Fibroblast of mammary gland (primary cell): ENCODE measurements at regions not wholly inside any gene's neighbourhood (a gene's known extent, or its start where the extent isn't known, plus 50 kb on each side); places are given as distances from the start of the nearest gene placed in this dataset.

Experiments used
- DNase-seq: peaks from one replicate; pipeline ENCODE4 v3.0.0-alpha.2; 2010; ENCODE audit warnings: low read depth
- H3K4me3 ChIP-seq: 2 replicates; pipeline ENCODE4 v1.5.1; 2011; ENCODE audit warnings: low read depth, mild to moderate bottlenecking, low read length, moderate library complexity; ENCODE audit not compliant: control insufficient read depth
- TF ChIP-seq, protein P1 (sequence below): conservative IDR thresholded peaks from 2 replicates; pipeline ENCODE4 v1.5.1; 2011; ENCODE audit warnings: low read depth, low read length, inconsistent platforms; ENCODE audit not compliant: control insufficient read depth, insufficient read depth

DNA sequence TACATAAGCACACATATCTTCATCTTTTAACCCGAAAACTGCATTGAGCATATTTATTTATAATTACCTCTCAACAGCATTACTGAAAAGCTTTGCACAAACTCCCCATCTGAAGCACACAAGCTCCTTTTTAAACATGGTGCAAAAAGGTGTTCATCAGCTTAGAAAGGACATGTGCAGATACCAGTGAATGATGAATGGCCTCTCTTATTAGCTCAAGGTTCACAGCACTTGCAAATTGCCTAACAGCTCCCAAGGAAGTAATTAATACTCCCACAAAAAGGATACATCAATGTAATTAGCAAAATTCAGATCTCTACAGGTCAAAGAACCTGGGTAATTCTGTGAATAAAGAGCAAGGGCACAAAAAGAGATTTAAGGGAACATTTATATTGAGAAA is 422.0 kb downstream of the HINT1 start:
- no peak for DNase-seq
- TF ChIP-seq, protein P1, sequence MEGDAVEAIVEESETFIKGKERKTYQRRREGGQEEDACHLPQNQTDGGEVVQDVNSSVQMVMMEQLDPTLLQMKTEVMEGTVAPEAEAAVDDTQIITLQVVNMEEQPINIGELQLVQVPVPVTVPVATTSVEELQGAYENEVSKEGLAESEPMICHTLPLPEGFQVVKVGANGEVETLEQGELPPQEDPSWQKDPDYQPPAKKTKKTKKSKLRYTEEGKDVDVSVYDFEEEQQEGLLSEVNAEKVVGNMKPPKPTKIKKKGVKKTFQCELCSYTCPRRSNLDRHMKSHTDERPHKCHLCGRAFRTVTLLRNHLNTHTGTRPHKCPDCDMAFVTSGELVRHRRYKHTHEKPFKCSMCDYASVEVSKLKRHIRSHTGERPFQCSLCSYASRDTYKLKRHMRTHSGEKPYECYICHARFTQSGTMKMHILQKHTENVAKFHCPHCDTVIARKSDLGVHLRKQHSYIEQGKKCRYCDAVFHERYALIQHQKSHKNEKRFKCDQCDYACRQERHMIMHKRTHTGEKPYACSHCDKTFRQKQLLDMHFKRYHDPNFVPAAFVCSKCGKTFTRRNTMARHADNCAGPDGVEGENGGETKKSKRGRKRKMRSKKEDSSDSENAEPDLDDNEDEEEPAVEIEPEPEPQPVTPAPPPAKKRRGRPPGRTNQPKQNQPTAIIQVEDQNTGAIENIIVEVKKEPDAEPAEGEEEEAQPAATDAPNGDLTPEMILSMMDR = no peak
- no peak overlapping the region for H3K4me3 ChIP-seq

DNA sequence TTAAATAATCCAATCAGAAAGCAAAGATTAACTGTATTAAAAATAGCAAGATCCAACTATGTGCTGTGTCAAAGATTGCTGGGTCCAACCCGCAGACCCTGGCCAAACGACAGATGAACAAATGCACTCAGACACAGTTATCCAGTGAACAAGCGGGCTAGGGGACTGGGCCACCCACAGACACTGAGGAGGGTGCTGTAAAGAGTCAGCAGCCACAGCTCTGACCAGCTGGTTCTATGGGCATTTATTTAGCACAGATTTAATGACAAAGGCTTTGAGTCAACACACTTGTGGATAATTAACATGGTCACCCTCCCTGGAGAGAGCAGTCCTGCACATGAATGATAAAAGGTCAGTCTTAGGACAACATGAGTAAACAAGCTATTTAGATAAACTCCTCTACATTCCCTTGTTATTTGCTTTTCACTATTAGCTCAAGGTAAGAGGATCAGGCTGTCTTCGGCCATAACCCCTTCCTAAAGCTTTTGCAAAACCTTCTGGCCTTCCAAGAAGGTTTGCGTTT is 424.9 kb downstream of the HINT1 start:
- no peak for DNase-seq
- TF ChIP-seq, protein P1 = no peak
- no peak overlapping the region for H3K4me3 ChIP-seq

DNA sequence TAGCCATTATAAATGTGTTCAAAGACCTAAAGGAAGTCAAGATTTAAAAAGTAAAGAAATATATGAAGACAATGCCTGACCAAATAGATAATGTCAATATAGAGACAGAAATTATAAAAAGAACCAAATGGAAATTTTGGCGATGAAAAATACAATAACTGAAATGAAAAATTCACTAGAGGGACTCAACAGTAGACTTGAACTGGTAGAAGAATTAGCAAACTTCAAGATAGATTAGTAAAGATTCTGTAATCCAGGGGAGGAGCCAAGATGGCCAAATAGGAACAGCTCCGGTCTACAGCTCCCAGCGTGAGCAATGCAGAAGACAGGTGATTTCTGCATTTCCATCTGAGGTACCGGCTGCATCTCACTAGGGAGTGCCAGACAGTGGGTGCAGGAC is 433.2 kb downstream of the HINT1 start:
- no peak for DNase-seq
- H3K4me3 ChIP-seq = no peak overlapping the region
- TF ChIP-seq, protein P1 = no peak

DNA sequence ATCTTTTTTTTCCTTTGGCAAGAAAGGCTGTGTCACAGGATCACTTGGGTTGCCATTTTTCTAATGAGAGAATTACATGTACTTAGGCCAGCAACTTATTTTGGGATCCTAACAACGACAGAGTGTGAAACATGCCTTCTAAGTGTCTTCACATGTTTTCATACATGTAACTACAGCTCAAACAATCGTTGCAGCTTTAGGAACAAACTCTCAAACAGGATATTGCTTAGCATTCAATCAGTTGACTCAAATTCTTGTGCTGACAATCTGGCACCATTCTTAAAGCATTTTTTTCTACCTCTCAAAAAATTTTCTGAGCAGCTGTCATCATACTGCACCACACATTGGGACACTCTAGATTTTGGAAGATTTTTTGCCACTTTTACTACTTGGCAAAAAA is 435.5 kb downstream of the HINT1 start:
- TF ChIP-seq, protein P1 = no peak
- DNase-seq = no peak
- H3K4me3 ChIP-seq = no peak overlapping the region

DNA sequence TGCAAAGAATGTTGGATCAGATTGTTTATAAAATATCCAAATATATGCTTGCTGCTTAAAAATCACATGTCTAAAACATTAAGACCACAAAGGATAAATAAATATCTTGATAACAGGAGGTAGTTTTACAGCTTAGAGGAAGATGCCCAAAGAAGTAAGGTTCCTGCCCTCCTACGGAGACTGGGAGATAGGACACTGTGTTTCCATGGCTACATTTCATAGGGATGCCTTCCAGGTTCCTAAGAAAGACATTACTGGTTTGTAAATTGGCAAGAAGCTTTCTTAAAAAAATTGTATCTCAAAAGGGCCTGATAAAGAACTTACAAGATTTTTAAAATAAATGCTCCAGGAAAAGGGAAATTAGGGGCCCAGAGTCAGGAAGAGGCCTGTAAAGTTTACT is 437.2 kb downstream of the HINT1 start:
- no peak overlapping the region for H3K4me3 ChIP-seq
- TF ChIP-seq, protein P1 = no peak
- DNase-seq = no peak

DNA sequence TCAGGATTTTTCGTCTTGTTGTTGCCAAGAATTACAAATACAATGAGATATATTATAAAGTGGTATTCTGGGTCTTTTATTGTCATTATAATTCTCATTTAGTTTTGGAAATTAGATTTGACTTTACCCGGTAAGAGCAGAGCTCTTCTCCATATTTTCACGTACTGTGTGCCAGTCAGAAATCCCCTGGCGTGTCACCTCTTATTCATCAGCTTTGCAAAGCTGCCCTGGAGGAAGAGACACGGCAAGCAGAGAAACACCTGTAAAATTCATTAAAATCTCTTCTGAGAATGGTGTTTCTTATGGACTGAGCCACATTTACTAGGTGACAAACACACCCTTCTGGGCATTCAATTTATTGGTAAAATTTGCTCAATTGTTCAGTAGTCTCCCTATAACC is 440.4 kb downstream of the HINT1 start:
- H3K4me3 ChIP-seq = no peak overlapping the region
- TF ChIP-seq, protein P1 = no peak
- DNase-seq = no peak

DNA sequence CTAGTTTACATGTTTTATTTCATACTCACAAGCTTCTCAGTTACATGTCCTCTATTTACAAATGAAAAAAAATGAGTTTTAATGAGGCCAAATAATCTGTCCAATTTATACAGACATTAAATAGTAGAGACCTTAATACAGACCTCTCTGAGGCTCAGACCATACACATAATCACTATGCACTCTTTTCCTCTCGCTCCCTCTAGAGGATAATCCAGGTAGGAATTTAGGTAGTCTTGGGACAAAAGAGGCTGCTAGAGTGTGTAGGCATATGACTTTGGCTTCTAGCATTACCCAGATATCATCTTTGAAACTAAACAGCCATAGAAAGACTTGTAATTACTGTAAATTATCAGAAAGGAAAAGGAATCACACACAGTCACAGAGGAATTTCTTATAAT is 444.7 kb downstream of the HINT1 start:
- DNase-seq = peak; percentile 64
- TF ChIP-seq, protein P1 = peak; percentile 82
- H3K4me3 ChIP-seq = no peak overlapping the region
